Mesenchymal stem cell (in vitro differentiated cells and primary cell): ENCODE measurements at regions not wholly inside any gene's neighbourhood (a gene's known extent, or its start where the extent isn't known, plus 50 kb on each side); places are given as distances from the start of the nearest gene placed in this dataset.

ENCODE experiments used
- DNase-seq: peaks from one replicate; pipeline ENCODE4 v3.0.0-alpha.2; 2013
- H2AFZ ChIP-seq: one replicate; pipeline ENCODE4 v1.6.1; 2013; ENCODE audit warnings: low read depth, mild to moderate bottlenecking, control low read depth, inconsistent platforms, low read length, moderate library complexity
- H2AK5ac ChIP-seq: 2 replicates; pipeline ENCODE4 v1.6.1; 2013; ENCODE audit warnings: low read length, moderate library complexity, mild to moderate bottlenecking, inconsistent platforms; ENCODE audit not compliant: severe bottlenecking
- H2BK120ac ChIP-seq: one replicate; pipeline ENCODE4 v1.6.1; 2013; ENCODE audit warnings: low read depth, mild to moderate bottlenecking, inconsistent platforms, low read length, moderate library complexity
- H2BK12ac ChIP-seq, 2 experiments: one replicate each; pipeline ENCODE4 v1.6.1; 2013; ENCODE audit warnings: inconsistent platforms in 2 of 2, low read length in 2 of 2, mild to moderate bottlenecking in 2 of 2, moderate library complexity in 2 of 2, control low read depth in 1 of 2
- H2BK15ac ChIP-seq: one replicate; pipeline ENCODE4 v1.6.1; 2013; ENCODE audit warnings: mild to moderate bottlenecking, low read depth, inconsistent platforms; ENCODE audit not compliant: poor library complexity, severe bottlenecking
- H2BK5ac ChIP-seq: 2 replicates; pipeline ENCODE4 v1.6.1; 2013; ENCODE audit warnings: low read depth, mild to moderate bottlenecking, low read length, control low read depth, inconsistent platforms; ENCODE audit not compliant: poor library complexity, severe bottlenecking
- H3K14ac ChIP-seq, 2 experiments: one replicate each; pipeline ENCODE4 v1.6.1; 2013; ENCODE audit warnings: inconsistent platforms in 2 of 2, low read length in 2 of 2, control low read depth in 1 of 2, mild to moderate bottlenecking in 1 of 2, moderate library complexity in 1 of 2
- H3K18ac ChIP-seq, 2 experiments: one replicate each; pipeline ENCODE4 v1.6.1; 2013; ENCODE audit warnings: inconsistent platforms in 2 of 2, low read length in 2 of 2, control low read depth in 1 of 2, low read depth in 1 of 2, mild to moderate bottlenecking in 1 of 2
- H3K23ac ChIP-seq, 2 experiments: one replicate each; pipeline ENCODE4 v1.6.1; 2013; ENCODE audit warnings: inconsistent platforms in 2 of 2, low read length in 2 of 2, mild to moderate bottlenecking in 2 of 2, moderate library complexity in 2 of 2, control low read depth in 1 of 2
- H3K27ac ChIP-seq: 2 replicates; pipeline ENCODE4 v1.5.1; 2013; ENCODE audit warnings: mild to moderate bottlenecking, moderate library complexity, low read length, control low read depth, inconsistent platforms; ENCODE audit not compliant: poor library complexity, severe bottlenecking
- H3K27me3 ChIP-seq, 2 experiments: 2 replicates each; pipeline versions ENCODE4 v1.6.1 to v1.7.0; 2013; ENCODE audit warnings: low read length in 2 of 2, mild to moderate bottlenecking in 2 of 2, moderate library complexity in 2 of 2, control low read depth in 1 of 2, inconsistent platforms in 1 of 2; ENCODE audit not compliant: control insufficient read depth in 1 of 2, insufficient read depth in 1 of 2
- H3K36me3 ChIP-seq, 2 experiments: 2 replicates each; pipeline versions ENCODE4 v1.6.1 to v1.7.0; 2013; ENCODE audit warnings: low read length in 2 of 2, control low read depth in 1 of 2, inconsistent platforms in 1 of 2, low read depth in 1 of 2, mild to moderate bottlenecking in 1 of 2; ENCODE audit not compliant: insufficient read depth in 2 of 2, control insufficient read depth in 1 of 2
- H3K4ac ChIP-seq, 2 experiments: one replicate each; pipeline ENCODE4 v1.6.1; 2013; ENCODE audit warnings: inconsistent platforms in 2 of 2, low read length in 2 of 2, mild to moderate bottlenecking in 2 of 2, moderate library complexity in 2 of 2, control low read depth in 1 of 2, low read depth in 1 of 2
- H3K4me1 ChIP-seq: 2 replicates; pipeline ENCODE4 v1.6.1; 2013; ENCODE audit warnings: low read depth, low read length, control low read depth; ENCODE audit not compliant: control insufficient read depth, insufficient read depth
- H3K4me2 ChIP-seq: 2 replicates; pipeline ENCODE4 v1.6.1; 2013; ENCODE audit warnings: low read length, mild to moderate bottlenecking, inconsistent platforms; ENCODE audit not compliant: poor library complexity, severe bottlenecking
- H3K4me3 ChIP-seq, 2 experiments: 2 replicates each; pipeline versions ENCODE4 v1.5.1 to v1.7.0; 2013; ENCODE audit warnings: low read length in 2 of 2, mild to moderate bottlenecking in 2 of 2, control low read depth in 1 of 2, low read depth in 1 of 2; ENCODE audit not compliant: insufficient read depth in 1 of 2
- H3K79me1 ChIP-seq: replicated peaks from 2 replicates; pipeline ENCODE4 v1.6.1; 2013; ENCODE audit warnings: mild to moderate bottlenecking, control low read depth, low read length, inconsistent platforms; ENCODE audit not compliant: poor library complexity, severe bottlenecking
- H3K9ac ChIP-seq: 2 replicates; pipeline ENCODE4 v1.7.0; 2013; ENCODE audit warnings: mild to moderate bottlenecking, low read length, moderate library complexity
- H3K9me3 ChIP-seq: 2 replicates; pipeline ENCODE4 v1.7.0; 2013; ENCODE audit warnings: mild to moderate bottlenecking, low read length; ENCODE audit not compliant: control insufficient read depth
- H4K8ac ChIP-seq: one replicate; pipeline ENCODE4 v1.6.1; 2013; ENCODE audit warnings: inconsistent platforms, mild to moderate bottlenecking, low read length, moderate library complexity
- H4K91ac ChIP-seq: one replicate; pipeline ENCODE4 v1.6.1; 2013; ENCODE audit warnings: mild to moderate bottlenecking, low read length, inconsistent platforms
- WGBS: methylation state at CpG from one replicate; pipeline ENCODE4 v1.1.7; 2013; ENCODE audit warnings: mixed read lengths; 5-methylcytosine and 5-hydroxymethylcytosine counted together

- Histone ChIP-seq H3K79me1 (no peaks in the 10 kb centered on the region), H3K23ac (no peak overlapping the region), H3K4me2 (no peak overlapping the region), H2AK5ac (no peak overlapping the region), H4K91ac (no peak overlapping the region), H3K9me3 (no peaks in the 10 kb centered on the region), H2BK5ac (no peak overlapping the region), H3K4me3 (no peak overlapping the region), H3K36me3 (no peaks in the 10 kb centered on the region), H3K4me1 (no peaks in the 10 kb centered on the region), H2BK12ac (no peak overlapping the region), H2BK15ac (no peak overlapping the region), H3K18ac (no peak overlapping the region), H3K27me3 (no peaks in the 10 kb centered on the region), H2AFZ (no peak overlapping the region), H2BK120ac (no peak overlapping the region), H3K9ac (no peak overlapping the region), H3K14ac (no peak overlapping the region), H4K8ac (no peak overlapping the region), H3K27ac (no peak overlapping the region), H3K4ac (no peak overlapping the region)
- no peak for DNase-seq
- 78% methylated on average over 3 of the region's 4 CpGs for WGBS
These were observed 247.8 kb downstream of the OTOL1 start for GRCh38 chr3:161744366-161744765.

DNA sequence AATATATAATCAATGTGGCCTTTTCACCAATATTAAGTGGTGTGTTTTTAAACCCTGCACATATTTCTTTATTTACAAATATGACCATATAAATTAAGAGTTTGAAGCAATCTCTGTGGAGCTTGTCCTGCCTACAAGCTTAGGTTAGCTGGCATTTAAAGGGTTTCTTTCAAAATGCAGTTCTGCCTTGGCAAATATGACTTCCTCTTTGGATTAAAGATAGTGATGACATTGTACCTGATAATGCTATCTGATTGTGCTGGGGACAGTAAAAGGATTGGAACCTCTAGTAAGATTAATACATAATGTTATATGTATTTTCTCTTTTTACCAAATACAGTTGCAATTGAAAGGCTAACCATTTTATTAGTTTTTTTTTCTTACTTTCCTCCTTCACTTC is 249.1 kb downstream of the OTOL1 start:
- no peaks in the 10 kb centered on the region for H3K36me3 ChIP-seq
- H3K79me1 ChIP-seq = no peaks in the 10 kb centered on the region
- no peak overlapping the region for H2BK5ac ChIP-seq
- H3K4me3 ChIP-seq = no peak overlapping the region
- H3K23ac ChIP-seq = no peak overlapping the region
- H3K9ac ChIP-seq = no peak overlapping the region
- no peak overlapping the region for H2BK120ac ChIP-seq
- H3K14ac ChIP-seq = no peak overlapping the region
- H3K27me3 ChIP-seq = no peaks in the 10 kb centered on the region
- no peak for DNase-seq
- H3K4me2 ChIP-seq = no peak overlapping the region
- H3K18ac ChIP-seq = no peak overlapping the region
- no peaks in the 10 kb centered on the region for H3K4me1 ChIP-seq
- no peak overlapping the region for H4K91ac ChIP-seq
- H4K8ac ChIP-seq = no peak overlapping the region
- no peak overlapping the region for H2AK5ac ChIP-seq
- H3K4ac ChIP-seq = no peak overlapping the region
- no peak overlapping the region for H3K27ac ChIP-seq
- no peaks in the 10 kb centered on the region for H3K9me3 ChIP-seq
- no peak overlapping the region for H2AFZ ChIP-seq
- no peak overlapping the region for H2BK15ac ChIP-seq
- H2BK12ac ChIP-seq = no peak overlapping the region

DNA sequence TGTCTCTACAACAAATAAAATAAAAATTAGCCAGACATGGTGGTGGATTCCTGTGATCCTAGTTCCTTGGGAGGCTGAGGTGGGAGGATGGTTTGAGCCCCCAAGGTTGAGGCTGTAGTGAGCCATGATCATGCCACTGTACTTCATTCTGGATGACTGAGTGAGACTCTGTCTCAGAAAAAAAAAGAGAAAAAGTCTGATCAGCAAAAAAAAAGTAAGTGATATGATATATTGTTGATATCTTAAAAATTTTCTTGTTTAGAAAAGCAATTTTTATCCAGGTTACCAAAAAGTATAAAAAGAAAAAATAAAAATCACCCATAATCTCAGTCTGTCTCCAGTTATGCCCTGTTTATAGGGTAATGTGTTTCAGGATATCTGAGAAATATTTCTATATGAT is 251.4 kb downstream of the OTOL1 start:
- H3K79me1 ChIP-seq = no peaks in the 10 kb centered on the region
- no peak overlapping the region for H3K23ac ChIP-seq
- H3K4ac ChIP-seq = no peak overlapping the region
- H3K27me3 ChIP-seq = no peaks in the 10 kb centered on the region
- H2BK120ac ChIP-seq = no peak overlapping the region
- no peak overlapping the region for H2AK5ac ChIP-seq
- no peak overlapping the region for H4K91ac ChIP-seq
- no peaks in the 10 kb centered on the region for H3K4me1 ChIP-seq
- H3K36me3 ChIP-seq = no peaks in the 10 kb centered on the region
- no peak overlapping the region for H3K18ac ChIP-seq
- no peak for DNase-seq
- H3K14ac ChIP-seq = no peak overlapping the region
- no peak overlapping the region for H3K27ac ChIP-seq
- H2BK5ac ChIP-seq = no peak overlapping the region
- H3K9ac ChIP-seq = no peak overlapping the region
- H4K8ac ChIP-seq = no peak overlapping the region
- H2AFZ ChIP-seq = no peak overlapping the region
- no peak overlapping the region for H3K4me3 ChIP-seq
- H3K4me2 ChIP-seq = no peak overlapping the region
- H2BK15ac ChIP-seq = no peak overlapping the region
- H3K9me3 ChIP-seq = no peaks in the 10 kb centered on the region
- H2BK12ac ChIP-seq = no peak overlapping the region

DNA sequence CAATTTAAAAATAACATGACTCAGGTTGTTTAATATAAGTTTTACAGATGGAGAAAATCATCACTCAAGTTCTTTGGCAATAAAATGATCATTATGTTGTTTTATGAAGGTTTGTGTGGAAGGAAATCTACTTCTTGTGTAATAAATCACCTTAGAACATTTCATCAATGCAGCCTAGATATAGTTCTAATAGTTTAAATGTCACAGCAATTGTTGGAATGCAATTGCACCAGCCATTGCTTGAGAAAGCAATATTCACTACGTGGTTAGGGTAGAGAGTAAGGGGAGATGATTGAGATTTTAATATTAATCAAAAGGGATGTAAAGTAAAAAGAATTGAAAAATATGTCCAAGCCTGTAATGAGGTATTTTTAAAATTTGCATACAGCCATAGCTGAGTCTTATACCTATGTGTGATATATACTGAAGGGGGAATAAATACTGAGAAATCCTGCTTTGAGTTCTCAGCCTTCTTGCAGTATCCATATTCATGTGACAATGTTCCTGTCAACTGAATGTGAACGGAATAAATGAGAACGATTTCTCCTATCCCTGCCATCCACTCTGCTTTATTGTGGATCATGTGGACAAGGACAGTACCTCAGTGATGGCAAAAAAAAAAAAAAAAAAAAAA is 257.9 kb downstream of the OTOL1 start:
- Histone ChIP-seq H3K18ac (no peak overlapping the region), H3K36me3 (no peaks in the 10 kb centered on the region), H2BK15ac (no peak overlapping the region), H3K4me3 (no peak overlapping the region), H3K9me3 (no peaks in the 10 kb centered on the region), H4K8ac (no peak overlapping the region), H3K4ac (no peak overlapping the region), H4K91ac (no peak overlapping the region), H2AFZ (no peak overlapping the region), H3K4me2 (no peak overlapping the region), H2AK5ac (no peak overlapping the region), H3K27me3 (no peaks in the 10 kb centered on the region), H2BK5ac (no peak overlapping the region), H3K79me1 (no peaks in the 10 kb centered on the region), H3K9ac (no peak overlapping the region), H3K4me1 (no peaks in the 10 kb centered on the region), H2BK120ac (no peak overlapping the region), H3K14ac (no peak overlapping the region), H3K27ac (no peak overlapping the region), H2BK12ac (no peak overlapping the region), H3K23ac (no peak overlapping the region)
- WGBS = 83% methylated on average over 1 of the region's 3 CpGs
- DNase-seq = no peak
